Cardiac fibroblast (primary cell): ENCODE measurements at regions not wholly inside any gene's neighbourhood (a gene's known extent, or its start where the extent isn't known, plus 50 kb on each side); places are given as distances from the start of the nearest gene placed in this dataset.

Source experiments
- DNase-seq, 2 donors: peaks; one replicate each; pipeline versions ENCODE4 v3.0.0 to v3.0.0-alpha.2; 2010; ENCODE audit warnings: low read depth in 2 of 2
- H3K4me3 ChIP-seq, 2 donors: replicated peaks in 1 of 2; 1 replicate in 1 of 2; 2 replicates in 1 of 2; pipeline ENCODE4 v1.5.1; 2011; ENCODE audit warnings: low read depth in 2 of 2, low read length in 2 of 2, mild to moderate bottlenecking in 2 of 2, moderate library complexity in 1 of 2
- CTCF ChIP-seq: IDR thresholded peaks from one replicate; pipeline ENCODE4 v1.5.1; 2011; ENCODE audit warnings: low read depth, mild to moderate bottlenecking, low read length, inconsistent platforms

- no peak for TF ChIP-seq CTCF
- H3K4me3 ChIP-seq = no peak overlapping the region
- DNase-seq = no peak
Measured at GRCh38 chr5:33143405-33144123, 297.2 kb upstream of the TARS1 start.

GRCh38 chr5:33146881-33147280, 293.9 kb upstream of the TARS1 start:
- peak in 1 of 2 donors; percentile 63 for DNase-seq
- no peak overlapping the region for H3K4me3 ChIP-seq
- no peak for TF ChIP-seq CTCF

DNA sequence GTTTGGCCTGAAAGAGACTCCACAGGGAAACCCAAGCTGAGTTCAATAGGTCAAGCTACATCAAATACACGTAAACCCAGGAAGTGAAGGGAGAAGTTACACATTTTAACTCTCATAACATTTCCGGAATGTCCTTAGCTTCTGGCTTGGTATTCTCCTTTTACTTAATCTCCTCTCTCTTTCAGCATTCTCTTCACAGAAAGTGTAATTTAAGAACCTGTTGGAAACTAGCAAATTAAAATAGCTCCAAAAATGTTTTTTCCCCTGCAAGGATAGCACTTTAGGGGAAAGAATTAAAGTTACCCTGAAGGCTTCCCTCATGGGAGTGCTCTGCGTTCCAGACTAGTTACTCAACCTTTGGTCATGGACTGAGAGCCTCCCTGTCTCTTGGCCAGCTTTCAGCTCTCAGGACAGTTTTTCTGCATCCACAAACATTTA, 292.7 kb upstream of the TARS1 start:
- peak; percentile 92 to 95 for DNase-seq
- H3K4me3 ChIP-seq = no peak overlapping the region
- TF ChIP-seq CTCF = no peak

- peak in 1 of 2 donors; percentile 30 for DNase-seq
- no peak for TF ChIP-seq CTCF
- H3K4me3 ChIP-seq = no peak overlapping the region
Measured at GRCh38 chr5:33153372-33153771, 287.4 kb upstream of the TARS1 start.

GRCh38 chr5:33153831-33154230, 286.9 kb upstream of the TARS1 start:
- DNase-seq = peak in 1 of 2 donors; percentile 53
- no peak for TF ChIP-seq CTCF
- no peak overlapping the region for H3K4me3 ChIP-seq

DNA sequence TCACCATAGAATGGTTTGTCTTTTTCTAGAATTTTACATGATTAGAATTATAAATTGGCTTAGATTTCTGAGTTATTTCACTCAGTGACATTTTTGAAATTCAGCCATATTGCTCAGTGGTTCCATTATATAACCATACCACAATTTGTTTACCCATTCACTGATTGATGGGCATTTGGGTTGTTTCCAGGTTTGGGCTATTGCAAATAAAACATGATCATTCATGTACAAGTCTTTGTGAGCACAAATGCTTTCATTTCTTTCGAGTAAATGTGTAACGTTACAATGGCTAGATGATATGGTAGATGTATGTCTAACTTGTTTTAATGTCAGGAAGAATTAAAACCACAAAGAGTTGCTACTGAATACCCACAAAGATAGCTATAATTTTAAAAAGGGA, 279.9 kb upstream of the TARS1 start:
- no peak for TF ChIP-seq CTCF
- DNase-seq = no peak
- H3K4me3 ChIP-seq = no peak overlapping the region

DNA sequence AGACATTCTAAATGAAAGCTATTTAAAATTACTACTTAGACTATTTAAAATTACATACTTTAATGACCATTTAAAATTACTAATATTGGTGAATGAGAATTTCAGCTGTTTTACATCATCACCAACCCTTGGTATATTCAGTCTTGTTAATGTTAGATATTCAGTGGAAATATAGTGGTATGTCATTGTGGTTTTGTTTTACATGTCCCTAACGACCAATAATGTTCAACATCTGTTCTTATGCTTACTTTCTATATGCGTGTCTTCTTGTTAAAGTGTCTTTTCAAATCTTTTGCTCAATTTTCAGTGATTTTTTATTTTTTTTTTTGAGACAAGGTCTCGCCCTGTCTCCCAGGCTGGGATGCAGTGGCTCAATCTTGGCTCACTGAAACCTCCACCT, 279.3 kb upstream of the TARS1 start:
- no peak overlapping the region for H3K4me3 ChIP-seq
- DNase-seq = no peak
- no peak for TF ChIP-seq CTCF
